ENCODE measurements at regions not wholly inside any gene's neighbourhood (a gene's known extent, or its start where the extent isn't known, plus 50 kb on each side); places are given as distances from the start of the nearest gene placed in this dataset.

DNA sequence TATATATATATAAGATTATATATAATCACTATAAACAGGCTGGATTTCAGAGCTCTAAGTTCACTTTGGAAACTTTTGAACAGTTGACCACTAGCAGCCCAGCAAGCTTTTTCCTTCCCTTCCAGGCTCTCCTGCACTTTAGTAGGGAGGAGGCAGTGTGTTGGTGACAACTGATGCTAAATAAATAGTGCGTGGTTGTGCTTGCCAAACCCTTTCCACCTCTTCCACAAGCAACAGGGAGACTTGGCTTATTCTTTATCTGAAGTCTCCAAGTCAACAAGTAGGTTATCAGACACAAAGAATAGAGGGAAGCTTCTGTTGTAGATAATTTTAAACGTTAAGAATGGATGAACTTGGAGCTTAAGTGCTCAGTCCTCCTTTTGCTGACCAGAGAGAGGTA lies 408.2 kb upstream of the HNRNPA3 start:
- no peaks in the 10 kb centered on the region for H3K36me3 ChIP-seq (ENCODE audit: control insufficient read depth in 4 of 4, insufficient read depth in 3 of 4, low read depth in 1 of 4, low read length in 3 of 4)
- WGBS: 24% methylated on average over 2 of the region's 2 CpGs
- no peaks in the 10 kb centered on the region for H3K4me1 ChIP-seq (ENCODE audit: control insufficient read depth in 4 of 4, insufficient read depth in 4 of 4, low read length in 3 of 4)
- no peaks in the 10 kb centered on the region for H3K9me3 ChIP-seq (ENCODE audit: control insufficient read depth in 4 of 4, low read length in 3 of 4)
- DNase-seq (ENCODE audit: low spot score): no peak
- H3K27me3 ChIP-seq (ENCODE audit: control insufficient read depth in 4 of 4, insufficient read depth in 4 of 4, low read length in 3 of 4): peaks cover 0 to 4% (median 2%) of the 10 kb centered on the region in 4 donors
- H3K27ac ChIP-seq (ENCODE audit: low read depth in 1 of 2, low read length in 2 of 2): no peak overlapping the region
- TF ChIP-seq YY1 (IDR thresholded peaks at IDR 0.05) (no peak), JUND (IDR thresholded peaks at IDR 0.05) (no peak)
- H3K9ac ChIP-seq (ENCODE audit: low read depth in 1 of 2, low read length in 2 of 2): no peak overlapping the region
- no peak overlapping the region for H3K4me3 ChIP-seq (ENCODE audit: low read depth in 1 of 3, low read length in 3 of 3)

DNA sequence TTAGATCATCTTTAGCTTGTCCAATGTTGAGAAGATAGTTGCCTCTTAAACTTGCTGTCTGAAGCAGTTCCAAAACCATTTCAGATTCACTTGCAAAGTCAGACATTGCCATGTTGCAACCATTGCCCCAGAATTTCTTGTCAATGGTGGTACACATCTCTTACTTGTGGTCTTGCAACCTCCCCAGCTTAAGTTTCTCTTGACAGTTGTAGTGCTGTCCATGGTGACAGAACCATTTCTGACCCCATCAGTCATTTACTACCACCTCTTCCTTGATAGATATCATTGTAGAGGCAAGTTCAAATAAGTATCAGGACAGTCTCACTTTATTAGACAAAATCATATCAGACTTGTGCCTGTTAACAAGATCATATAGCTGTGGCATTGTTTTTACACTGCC lies 407.2 kb upstream of the HNRNPA3 start:
- no peak for TF ChIP-seq HNF4A (conservative IDR thresholded peaks at IDR 0.05)
- no peak for TF ChIP-seq SP1 (IDR thresholded peaks at IDR 0.05)
- no peak for TF ChIP-seq NR2F2 (IDR thresholded peaks at IDR 0.05)
- TF ChIP-seq TAF1 (conservative IDR thresholded peaks at IDR 0.05): no peak
- no peak for TF ChIP-seq FOXA2 (IDR thresholded peaks at IDR 0.05)
- TF ChIP-seq, protein P1, sequence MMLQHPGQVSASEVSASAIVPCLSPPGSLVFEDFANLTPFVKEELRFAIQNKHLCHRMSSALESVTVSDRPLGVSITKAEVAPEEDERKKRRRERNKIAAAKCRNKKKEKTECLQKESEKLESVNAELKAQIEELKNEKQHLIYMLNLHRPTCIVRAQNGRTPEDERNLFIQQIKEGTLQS (IDR thresholded peaks at IDR 0.05): no peak
- TF ChIP-seq EGR1 (IDR thresholded peaks at IDR 0.05; ENCODE audit: low read depth in 2 of 2): no peak
- TF ChIP-seq REST (IDR thresholded peaks at IDR 0.05): no peak
- no peak for TF ChIP-seq HNF4G (IDR thresholded peaks at IDR 0.05)
- no peak for TF ChIP-seq RAD21 (IDR thresholded peaks at IDR 0.05)
- TF ChIP-seq ZBTB33 (IDR thresholded peaks at IDR 0.05): no peak
- TF ChIP-seq RXRA (IDR thresholded peaks at IDR 0.05): no peak
- no peak for TF ChIP-seq YY1 (IDR thresholded peaks at IDR 0.05)
- no peak for TF ChIP-seq GABPA (IDR thresholded peaks at IDR 0.05 in 1 of 2, conservative IDR thresholded peaks at IDR 0.05 in 1 of 2)
- no peak for TF ChIP-seq JUND (IDR thresholded peaks at IDR 0.05)
- H3K4me1 ChIP-seq (ENCODE audit: control insufficient read depth in 4 of 4, insufficient read depth in 4 of 4, low read length in 3 of 4): no peaks in the 10 kb centered on the region
- no peak overlapping the region for H3K27ac ChIP-seq (ENCODE audit: low read depth in 1 of 2, low read length in 2 of 2)
- H3K9me3 ChIP-seq (ENCODE audit: control insufficient read depth in 4 of 4, low read length in 3 of 4): no peaks in the 10 kb centered on the region
- no peak overlapping the region for H3K9ac ChIP-seq (ENCODE audit: low read depth in 1 of 2, low read length in 2 of 2)
- H3K4me3 ChIP-seq (ENCODE audit: low read depth in 1 of 3, low read length in 3 of 3): no peak overlapping the region
- peaks cover 0 to 4% (median 2%) of the 10 kb centered on the region in 4 donors for H3K27me3 ChIP-seq (ENCODE audit: control insufficient read depth in 4 of 4, insufficient read depth in 4 of 4, low read length in 3 of 4)
- no peaks in the 10 kb centered on the region for H3K36me3 ChIP-seq (ENCODE audit: control insufficient read depth in 4 of 4, insufficient read depth in 3 of 4, low read depth in 1 of 4, low read length in 3 of 4)
- no peak for DNase-seq (ENCODE audit: low spot score)
